Choroid plexus epithelial cell (primary cell): ENCODE measurements at regions not wholly inside any gene's neighbourhood (a gene's known extent, or its start where the extent isn't known, plus 50 kb on each side); places are given as distances from the start of the nearest gene placed in this dataset.

ENCODE experiments used
- DNase-seq: peaks from one replicate; pipeline ENCODE4 v3.0.0-alpha.2; 2010; ENCODE audit warnings: low read depth
- H3K4me3 ChIP-seq: 2 replicates; pipeline ENCODE4 v1.5.1; 2011; ENCODE audit warnings: low read depth, mild to moderate bottlenecking, control low read depth, low read length, moderate library complexity
- TF ChIP-seq, protein P1 (sequence below): conservative IDR thresholded peaks from 2 replicates; pipeline ENCODE4 v1.5.1; 2011; ENCODE audit warnings: low read depth, mild to moderate bottlenecking, control low read depth, inconsistent platforms, low read length, moderate library complexity

GRCh38 chr1:96183928-96184327 is 537.7 kb upstream of the PTBP2 start:
- TF ChIP-seq, protein P1, sequence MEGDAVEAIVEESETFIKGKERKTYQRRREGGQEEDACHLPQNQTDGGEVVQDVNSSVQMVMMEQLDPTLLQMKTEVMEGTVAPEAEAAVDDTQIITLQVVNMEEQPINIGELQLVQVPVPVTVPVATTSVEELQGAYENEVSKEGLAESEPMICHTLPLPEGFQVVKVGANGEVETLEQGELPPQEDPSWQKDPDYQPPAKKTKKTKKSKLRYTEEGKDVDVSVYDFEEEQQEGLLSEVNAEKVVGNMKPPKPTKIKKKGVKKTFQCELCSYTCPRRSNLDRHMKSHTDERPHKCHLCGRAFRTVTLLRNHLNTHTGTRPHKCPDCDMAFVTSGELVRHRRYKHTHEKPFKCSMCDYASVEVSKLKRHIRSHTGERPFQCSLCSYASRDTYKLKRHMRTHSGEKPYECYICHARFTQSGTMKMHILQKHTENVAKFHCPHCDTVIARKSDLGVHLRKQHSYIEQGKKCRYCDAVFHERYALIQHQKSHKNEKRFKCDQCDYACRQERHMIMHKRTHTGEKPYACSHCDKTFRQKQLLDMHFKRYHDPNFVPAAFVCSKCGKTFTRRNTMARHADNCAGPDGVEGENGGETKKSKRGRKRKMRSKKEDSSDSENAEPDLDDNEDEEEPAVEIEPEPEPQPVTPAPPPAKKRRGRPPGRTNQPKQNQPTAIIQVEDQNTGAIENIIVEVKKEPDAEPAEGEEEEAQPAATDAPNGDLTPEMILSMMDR: no peak
- no peak for DNase-seq

DNA sequence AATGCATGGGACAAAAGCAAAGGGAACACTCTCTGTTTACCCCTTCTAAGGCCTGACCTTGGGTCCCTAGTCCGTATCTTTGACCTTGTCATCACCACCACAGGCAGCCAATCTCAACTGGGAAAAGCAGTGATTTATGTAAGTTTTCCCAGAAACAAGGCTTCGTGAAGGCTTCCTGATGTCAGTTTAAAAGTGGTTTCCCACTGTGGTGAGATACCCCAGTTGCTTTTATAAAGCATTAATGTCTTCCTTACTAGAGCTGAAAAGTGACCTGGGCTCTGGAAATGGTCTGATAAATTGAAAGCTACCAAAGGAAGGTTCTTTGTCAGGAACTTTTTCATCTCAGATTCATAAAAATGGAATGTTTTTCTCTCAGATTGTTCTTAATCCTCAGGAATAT is 536.4 kb upstream of the PTBP2 start:
- TF ChIP-seq, protein P1: no peak
- DNase-seq: no peak

More at GRCh38 chr1:96183928-96184327, 537.7 kb upstream of the PTBP2 start:
- H3K4me3 ChIP-seq: no peak overlapping the region

DNA sequence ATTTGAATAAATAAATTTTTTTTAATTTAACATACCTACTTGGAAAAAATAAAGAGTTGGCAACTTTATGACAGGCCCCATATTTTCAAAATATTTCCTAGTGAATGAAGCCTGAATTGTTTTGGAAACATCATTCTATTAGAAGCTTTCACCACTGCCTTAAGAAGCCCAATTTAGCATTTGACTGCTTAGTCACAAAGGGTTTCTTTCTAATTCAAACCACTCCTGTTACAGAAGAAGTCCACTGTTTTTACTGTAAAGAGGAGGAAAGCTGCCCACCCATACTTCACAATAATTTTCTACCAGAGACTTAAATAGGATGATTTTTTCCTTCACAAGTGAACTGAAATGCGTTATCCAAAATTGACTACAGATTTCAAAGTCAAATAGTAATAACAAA is 534.6 kb upstream of the PTBP2 start:
- DNase-seq: no peak
- H3K4me3 ChIP-seq: no peak overlapping the region
- TF ChIP-seq, protein P1: no peak

More for the DNA sequence above, 536.4 kb upstream of the PTBP2 start:
- H3K4me3 ChIP-seq: no peak overlapping the region

DNA sequence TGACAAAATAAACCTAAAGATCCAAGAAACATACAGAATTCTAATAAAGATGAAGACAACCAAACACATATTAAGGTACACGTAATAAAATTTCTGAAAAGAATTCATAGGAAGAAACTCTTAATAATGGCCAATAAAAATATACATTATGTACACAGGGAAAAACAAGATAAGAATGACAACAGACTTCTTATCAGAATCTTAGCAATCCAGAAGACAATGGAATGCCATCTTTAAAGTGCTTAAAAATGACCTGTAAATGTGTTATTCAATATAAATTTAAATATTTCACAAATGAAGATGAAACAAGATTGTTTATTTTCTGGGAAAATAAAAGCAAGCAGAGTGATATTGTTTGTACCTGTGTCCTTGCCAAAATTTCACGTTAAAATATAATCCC is 530.4 kb upstream of the PTBP2 start:
- TF ChIP-seq, protein P1: no peak
- H3K4me3 ChIP-seq: no peak overlapping the region
- no peak for DNase-seq

DNA sequence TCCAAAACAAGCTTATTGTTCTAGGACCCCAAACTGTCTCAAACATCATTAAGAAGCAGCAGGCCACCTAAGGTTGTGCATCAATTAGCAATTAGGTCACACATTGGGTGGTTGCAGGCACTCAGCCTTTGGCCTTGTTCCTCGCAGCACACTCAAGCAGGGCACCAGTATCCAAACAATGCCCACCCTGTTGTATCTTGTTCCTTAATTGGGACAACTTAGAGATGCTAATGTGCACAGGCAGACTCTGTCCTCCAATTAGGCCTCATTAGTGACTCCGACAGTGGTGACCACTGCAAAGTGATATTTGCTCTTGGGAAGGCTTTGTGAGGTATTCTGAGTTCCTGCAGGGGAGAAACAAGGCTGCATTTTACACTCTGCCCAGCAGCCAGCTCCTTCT is 515.1 kb upstream of the PTBP2 start:
- H3K4me3 ChIP-seq: no peak overlapping the region
- TF ChIP-seq, protein P1: no peak
- DNase-seq: no peak

DNA sequence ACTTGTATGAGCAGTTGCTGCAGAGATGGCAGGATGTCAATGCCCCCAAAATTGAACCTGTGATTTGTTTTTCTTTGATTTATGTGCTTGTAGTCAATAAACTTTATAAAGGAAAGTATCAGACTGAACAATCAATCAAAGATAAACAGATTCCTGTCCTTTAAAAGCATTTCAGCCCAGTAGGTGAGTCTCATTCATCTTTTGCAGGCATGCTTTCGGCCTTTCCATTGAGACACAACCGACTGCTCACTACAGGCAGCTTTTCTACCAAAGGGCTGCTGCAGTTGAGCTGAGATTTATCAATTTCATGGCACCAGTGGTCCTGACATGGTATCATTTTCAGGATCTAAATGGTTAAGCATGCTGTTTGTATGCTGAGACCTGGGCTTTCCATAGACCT is 513.6 kb upstream of the PTBP2 start:
- TF ChIP-seq, protein P1: no peak
- no peak for DNase-seq
- no peak overlapping the region for H3K4me3 ChIP-seq

DNA sequence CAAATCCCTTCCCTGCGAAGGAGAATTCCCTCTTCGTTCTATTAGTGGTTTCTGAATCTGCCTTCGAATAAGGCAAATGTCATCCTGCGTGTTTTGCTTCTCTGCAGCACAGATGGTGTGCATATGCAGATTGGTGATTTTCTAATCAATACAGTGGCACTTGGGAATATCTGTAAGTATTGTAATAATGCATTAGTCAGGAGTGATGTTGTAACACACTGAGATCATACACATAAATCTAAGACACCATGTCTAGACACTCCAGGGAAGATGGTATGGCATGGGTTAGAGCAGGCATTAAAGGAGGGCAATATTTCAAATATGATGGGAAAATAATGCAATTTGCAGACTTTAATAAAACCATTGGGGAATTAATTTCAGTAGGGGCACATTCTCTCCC is 513.2 kb upstream of the PTBP2 start:
- DNase-seq: no peak
- TF ChIP-seq, protein P1: no peak
- no peak overlapping the region for H3K4me3 ChIP-seq
